Spleen (tissue), 7 donors: ENCODE measurements at regions not wholly inside any gene's neighbourhood (a gene's known extent, or its start where the extent isn't known, plus 50 kb on each side); places are given as distances from the start of the nearest gene placed in this dataset.

ENCODE experiments used
- CTCF ChIP-seq, 11 experiments: fragments of 200-600 bp in 7 of 11; fragments of 450-650 bp in 4 of 11; sonication (generic) in 4 of 11; IDR thresholded peaks in 8 of 11; conservative IDR thresholded peaks in 3 of 11; 1 replicate in 7 of 11; 2 replicates in 4 of 11; pipeline versions ENCODE4 v1.4.0 to v1.8.0; 2016 to 2021; ENCODE audit warnings: antibody characterized with exemption in 11 of 11, inconsistent platforms in 4 of 11, mild to moderate bottlenecking in 1 of 11
- POLR2A ChIP-seq, 3 donors: fragments of 450-650 bp; IDR thresholded peaks; one replicate each; pipeline ENCODE4 v1.5.1; 2017; ENCODE audit warnings: antibody characterized with exemption in 3 of 3, mild to moderate bottlenecking in 1 of 3
- POLR2AphosphoS5 ChIP-seq, 3 donors: sonication (generic); formaldehyde crosslinking; IDR thresholded peaks; one replicate each; pipeline ENCODE4 v1.5.1; 2017; ENCODE audit warnings: antibody characterized with exemption in 3 of 3
- donor health status: DM: no; HTN: no; CAD: no; lungs with moderate emphysema.
- donor health status: DM: no; HTN: no; CAD: no.
- donor health status: DM: no; HTN: no; CAD: no.

- no peak for TF ChIP-seq CTCF (IDR thresholded peaks at IDR 0.05 in 8 of 11, conservative IDR thresholded peaks at IDR 0.05 in 3 of 11)
- no peak for TF ChIP-seq POLR2A (IDR thresholded peaks at IDR 0.05)
- TF ChIP-seq POLR2AphosphoS5 (IDR thresholded peaks at IDR 0.05): no peak
Measured at GRCh38 chr7:67463316-67463715, 466.7 kb downstream of the TYW1 start.
